ENCODE measurements at regions not wholly inside any gene's neighbourhood (a gene's known extent, or its start where the extent isn't known, plus 50 kb on each side); places are given as distances from the start of the nearest gene placed in this dataset.

- DNase-seq = no peak
These were observed 151.7 kb upstream of the TAC1 start for GRCh38 chr7:97580205-97580604.

DNA sequence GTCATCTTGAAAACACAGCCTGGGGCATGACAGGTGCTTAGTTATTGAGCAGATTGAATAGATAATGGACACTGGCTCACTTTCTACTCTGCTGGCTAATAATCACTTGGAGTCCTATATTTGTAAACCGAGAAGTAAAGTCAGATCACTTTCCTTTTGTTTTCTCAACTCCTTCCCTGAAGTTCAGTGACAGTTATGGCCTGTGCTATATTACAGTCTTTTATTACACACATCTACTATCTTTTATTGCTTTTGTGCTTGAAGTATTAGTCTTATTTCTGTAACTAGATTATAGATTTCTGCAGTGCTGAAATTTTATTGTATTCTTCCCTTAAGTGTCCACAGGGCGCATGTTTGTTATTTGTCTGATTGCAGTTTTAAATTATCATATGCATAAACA, 136.4 kb upstream of the TAC1 start:
- no peaks in the 10 kb centered on the region for H3K27me3 ChIP-seq
- no peaks in the 10 kb centered on the region for H3K36me3 ChIP-seq
- H3K27ac ChIP-seq = no peak overlapping the region
- no peaks in the 10 kb centered on the region for H3K4me1 ChIP-seq
- TF ChIP-seq CTCF (IDR thresholded peaks at IDR 0.05) = no peak
- no peak overlapping the region for H3K4me3 ChIP-seq
- no peak for DNase-seq
- intact Hi-C loops (cut with DNase I; ENCODE audit: low total_unique reads) = no loop called here
- no peaks in the 10 kb centered on the region for H3K9me3 ChIP-seq

More at GRCh38 chr7:97580205-97580604, 151.7 kb upstream of the TAC1 start:
- no peaks in the 10 kb centered on the region for H3K4me1 ChIP-seq
- no peaks in the 10 kb centered on the region for H3K36me3 ChIP-seq
- intact Hi-C loops (cut with DNase I; ENCODE audit: low total_unique reads) = no loop called here
- H3K9me3 ChIP-seq = peaks cover 0 to 4% (median 0%) of the 10 kb centered on the region in 3 donors
- no peak overlapping the region for H3K27ac ChIP-seq
- no peak overlapping the region for H3K4me3 ChIP-seq
- H3K27me3 ChIP-seq = no peaks in the 10 kb centered on the region
- TF ChIP-seq CTCF (IDR thresholded peaks at IDR 0.05) = no peak

GRCh38 chr7:97601931-97602457, 129.9 kb upstream of the TAC1 start:
- TF ChIP-seq CTCF (IDR thresholded peaks at IDR 0.05) = no peak
- Histone ChIP-seq H3K4me1 (no peaks in the 10 kb centered on the region), H3K4me3 (no peak overlapping the region), H3K27ac (no peak overlapping the region), H3K9me3 (no peaks in the 10 kb centered on the region), H3K27me3 (no peaks in the 10 kb centered on the region), H3K36me3 (no peaks in the 10 kb centered on the region)
- DNase-seq = no peak
- intact Hi-C loops (cut with DNase I; ENCODE audit: low total_unique reads) = no loop called here

- TF ChIP-seq CTCF (IDR thresholded peaks at IDR 0.05) = no peak
- DNase-seq = no peak
- Histone ChIP-seq H3K36me3 (no peaks in the 10 kb centered on the region), H3K4me1 (no peaks in the 10 kb centered on the region), H3K9me3 (no peaks in the 10 kb centered on the region), H3K27me3 (no peaks in the 10 kb centered on the region), H3K27ac (no peak overlapping the region), H3K4me3 (no peak overlapping the region)
- intact Hi-C loops (cut with DNase I; ENCODE audit: low total_unique reads) = no loop called here
These were observed 111.4 kb upstream of the TAC1 start for GRCh38 chr7:97620495-97620894.

GRCh38 chr7:97623333-97623732, 108.6 kb upstream of the TAC1 start:
- Histone ChIP-seq H3K27ac (no peak overlapping the region), H3K36me3 (no peaks in the 10 kb centered on the region), H3K27me3 (no peaks in the 10 kb centered on the region), H3K4me1 (no peaks in the 10 kb centered on the region), H3K9me3 (no peaks in the 10 kb centered on the region), H3K4me3 (no peak overlapping the region)
- intact Hi-C loops (cut with DNase I; ENCODE audit: low total_unique reads) = no loop called here
- DNase-seq = no peak
- no peak for TF ChIP-seq CTCF (IDR thresholded peaks at IDR 0.05)

- no peaks in the 10 kb centered on the region for H3K27me3 ChIP-seq
- intact Hi-C loops (cut with DNase I; ENCODE audit: low total_unique reads) = no loop called here
- TF ChIP-seq CTCF (IDR thresholded peaks at IDR 0.05) = no peak
These were observed 101.8 kb upstream of the TAC1 start for GRCh38 chr7:97630116-97630515.

More at GRCh38 chr7:97630116-97630515, 101.8 kb upstream of the TAC1 start:
- no peak for DNase-seq
- H3K4me1 ChIP-seq = no peaks in the 10 kb centered on the region
- no peak overlapping the region for H3K27ac ChIP-seq
- no peaks in the 10 kb centered on the region for H3K9me3 ChIP-seq
- H3K4me3 ChIP-seq = no peak overlapping the region
- no peaks in the 10 kb centered on the region for H3K36me3 ChIP-seq

Measured in tibial artery (tissue), 4 donors.